HG02763 (cell line): ENCODE measurements at regions not wholly inside any gene's neighbourhood (a gene's known extent, or its start where the extent isn't known, plus 50 kb on each side); places are given as distances from the start of the nearest gene placed in this dataset.

ENCODE experiments used
- ATAC-seq: cut with Tn5 transposase; IDR thresholded peaks from one replicate; pipeline ENCODE4 v1.9.1; 2021; ENCODE audit warnings: mild to moderate bottlenecking, moderate library complexity; ENCODE audit not compliant: unreplicated experiment

DNA sequence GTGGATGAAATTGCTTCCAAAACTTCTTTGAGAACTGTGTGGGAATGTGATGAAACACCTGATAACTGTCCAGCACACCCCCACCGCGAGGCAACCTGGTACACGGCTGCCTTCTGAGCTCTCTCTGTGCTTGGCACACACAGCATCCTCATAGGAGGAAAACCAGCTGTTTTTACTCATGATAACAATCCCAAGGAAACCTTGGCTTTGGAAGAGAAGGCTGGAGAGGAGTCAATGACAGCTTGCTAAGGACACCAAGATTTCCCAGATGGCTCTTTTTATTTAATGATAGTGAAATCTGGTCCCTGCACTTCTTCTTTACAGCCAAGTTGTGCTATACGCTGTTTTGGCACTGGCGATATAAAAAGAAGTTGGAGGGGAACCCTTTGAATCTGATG lies 232.5 kb upstream of the FN1 start:
- no peak for ATAC-seq

DNA sequence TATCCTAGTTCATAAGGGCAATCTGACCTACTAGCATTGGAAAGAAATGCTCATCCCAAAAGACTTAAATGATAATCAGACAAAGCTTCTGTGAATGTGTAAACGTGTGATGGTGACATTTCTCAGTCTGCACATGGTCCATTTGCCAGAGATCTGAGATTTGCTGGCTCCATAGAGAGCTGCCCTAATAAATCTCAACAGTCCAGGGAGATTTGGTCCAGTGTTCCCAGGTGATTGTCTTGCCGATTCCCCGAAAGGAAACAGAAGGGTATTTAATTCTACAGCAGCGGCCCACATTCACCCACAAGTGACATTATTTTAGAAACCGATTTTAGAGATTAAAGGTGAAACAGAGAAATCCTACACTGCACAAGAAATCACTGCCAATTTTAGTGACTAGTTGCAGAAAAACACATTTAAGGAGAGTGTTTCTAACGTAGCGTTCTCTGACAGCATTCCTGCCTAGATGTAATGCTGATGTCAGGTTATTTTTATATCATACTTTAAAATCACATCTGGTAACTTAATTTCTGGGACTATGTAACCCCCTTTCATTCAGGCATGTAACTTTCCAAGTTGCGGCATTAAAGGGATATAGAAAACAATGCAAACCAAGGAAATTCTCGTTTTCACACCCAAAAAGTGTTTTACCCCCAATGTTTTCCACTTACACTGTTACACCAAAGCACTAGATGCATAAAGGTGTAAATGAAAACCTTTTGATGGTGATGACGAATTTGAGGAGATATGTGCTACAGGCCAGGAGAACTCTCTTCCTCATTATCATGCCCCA lies 231.9 kb upstream of the FN1 start:
- ATAC-seq: no peak

DNA sequence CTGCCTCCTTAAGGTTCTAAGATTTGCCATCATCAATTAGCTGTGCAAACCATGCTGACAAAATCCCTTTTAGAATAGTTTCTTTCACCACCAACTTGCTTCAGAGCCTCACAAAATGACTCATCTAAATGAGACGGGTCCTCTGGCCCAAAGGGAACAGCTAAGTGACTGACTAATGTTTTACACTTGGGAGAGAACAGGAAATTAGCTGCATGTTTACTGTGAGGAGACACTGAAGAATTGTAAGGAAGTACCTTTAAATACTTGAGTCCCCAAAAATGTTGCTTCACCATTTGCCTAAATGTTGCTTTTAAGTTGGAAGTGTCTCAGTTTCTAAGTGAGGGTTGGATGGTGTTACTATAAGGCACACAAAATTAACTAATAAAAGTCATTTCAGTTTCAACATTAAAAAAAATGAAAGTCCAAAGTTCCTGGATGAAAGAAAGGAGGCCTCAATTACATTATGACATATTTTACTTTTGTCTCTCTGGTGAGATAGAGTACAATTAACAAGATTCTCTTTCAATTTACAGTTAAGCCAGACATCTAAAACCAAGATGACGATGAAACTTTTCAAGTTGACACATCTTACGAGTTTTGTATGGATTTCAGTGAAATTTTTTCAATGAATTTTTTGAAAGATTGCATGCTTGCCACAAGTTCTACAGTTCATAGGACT lies 229.1 kb upstream of the FN1 start:
- no peak for ATAC-seq

DNA sequence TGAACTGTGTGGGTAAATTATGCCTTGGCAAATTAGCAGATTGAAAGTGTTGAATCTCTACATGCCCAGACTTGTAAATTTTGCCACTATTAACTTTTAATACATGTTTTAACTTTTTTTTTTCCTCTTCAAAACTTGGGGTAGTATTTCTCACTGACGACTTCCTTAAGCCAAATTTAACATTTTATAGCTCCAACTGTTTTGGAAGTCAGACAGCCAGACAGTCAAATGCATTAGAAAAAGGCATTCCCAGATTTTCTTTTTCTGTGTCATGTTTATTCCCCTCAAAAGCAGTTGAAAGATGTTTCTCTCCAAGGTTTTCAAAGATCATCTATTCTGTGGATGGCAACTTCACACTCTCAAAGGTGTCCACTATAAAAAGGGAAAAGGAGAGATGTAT lies 226.8 kb upstream of the FN1 start:
- no peak for ATAC-seq

DNA sequence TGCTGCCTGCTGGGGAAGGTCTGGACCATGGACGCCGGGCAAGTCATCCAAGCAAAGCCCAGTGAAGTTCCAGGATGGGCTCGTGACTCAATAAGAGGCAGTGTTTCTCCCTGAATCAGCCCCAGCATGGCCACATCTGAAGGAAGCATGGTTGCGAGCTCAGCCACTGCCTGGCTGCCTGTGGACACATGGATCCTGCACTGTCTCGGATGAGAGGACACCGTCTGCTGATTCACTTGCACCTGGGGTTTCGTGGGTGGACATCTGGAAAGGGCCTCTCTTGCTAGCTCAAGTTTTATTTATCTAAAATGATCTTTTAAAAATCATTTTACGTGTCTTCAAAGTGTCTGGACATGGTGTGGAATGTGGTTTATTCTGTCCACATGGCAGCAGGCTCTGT lies 224.8 kb upstream of the FN1 start:
- no peak for ATAC-seq

DNA sequence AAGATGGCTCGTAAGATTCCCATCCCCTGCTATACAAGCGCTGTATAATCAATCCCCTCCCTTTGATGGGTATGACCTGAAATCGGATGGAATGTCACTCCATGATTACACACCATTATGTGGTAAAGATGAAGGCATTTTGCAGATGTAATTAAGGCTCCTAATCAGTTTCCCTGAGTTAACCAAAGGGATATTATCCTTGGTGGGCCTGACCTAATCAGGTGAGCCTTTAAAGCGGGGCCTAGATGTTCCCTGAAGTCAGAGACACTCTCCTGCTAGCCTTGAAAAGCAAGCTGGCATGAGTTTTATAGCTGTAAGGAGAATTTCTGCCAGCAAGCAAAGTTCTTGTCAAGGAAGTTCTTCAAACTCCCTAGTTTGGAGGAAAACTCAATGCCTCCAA lies 223.8 kb upstream of the FN1 start:
- ATAC-seq: no peak

DNA sequence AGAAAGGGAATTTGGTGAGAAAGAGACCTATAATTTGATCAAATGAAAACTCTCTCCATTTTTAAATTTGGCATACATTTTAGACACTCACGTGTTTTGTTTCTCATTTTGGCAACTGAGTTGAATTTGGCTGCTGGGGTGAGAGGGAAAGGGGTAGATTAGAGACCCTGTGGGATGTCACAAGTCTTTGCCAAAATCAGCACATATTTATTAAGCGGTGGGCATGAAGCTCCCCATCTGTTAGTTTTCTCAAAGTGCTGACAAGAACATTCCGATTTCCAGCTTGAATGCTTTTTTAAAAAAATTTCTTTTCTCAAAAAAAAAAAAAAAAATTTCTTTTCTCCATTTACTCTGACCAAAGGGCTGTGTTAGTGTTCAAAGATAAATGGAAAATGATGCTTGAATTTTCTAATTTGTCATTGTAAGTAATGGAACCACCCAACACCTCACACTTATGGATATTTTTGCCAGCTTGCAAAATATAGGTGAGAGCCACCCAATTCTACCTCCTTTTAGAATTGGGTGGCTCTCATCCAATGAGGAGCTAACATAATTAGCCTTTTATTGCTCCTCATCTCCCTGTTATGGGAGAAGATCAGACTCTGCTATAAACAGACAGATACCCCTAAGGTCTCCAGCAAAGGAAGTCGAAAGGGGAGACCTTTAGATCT lies 222.9 kb upstream of the FN1 start:
- no peak for ATAC-seq

DNA sequence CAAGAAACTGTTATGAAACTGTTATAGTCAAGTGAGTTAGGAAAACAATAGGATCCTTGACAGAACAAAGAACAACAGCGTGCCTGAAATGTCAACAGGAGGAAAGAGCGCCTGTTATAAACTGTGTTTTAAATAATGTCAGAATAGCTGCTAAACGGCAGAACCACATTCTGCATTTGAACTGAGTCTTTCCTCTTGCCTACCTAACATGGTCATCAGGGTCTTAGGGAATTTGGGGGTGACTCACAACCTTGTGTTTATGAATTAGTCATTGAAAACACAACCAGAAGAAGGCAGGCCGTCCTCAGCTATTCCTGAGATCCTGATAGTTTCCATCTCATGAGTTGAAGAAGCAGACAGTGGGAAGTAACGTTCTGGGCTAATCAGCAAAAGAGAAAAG lies 222.0 kb upstream of the FN1 start:
- no peak for ATAC-seq

DNA sequence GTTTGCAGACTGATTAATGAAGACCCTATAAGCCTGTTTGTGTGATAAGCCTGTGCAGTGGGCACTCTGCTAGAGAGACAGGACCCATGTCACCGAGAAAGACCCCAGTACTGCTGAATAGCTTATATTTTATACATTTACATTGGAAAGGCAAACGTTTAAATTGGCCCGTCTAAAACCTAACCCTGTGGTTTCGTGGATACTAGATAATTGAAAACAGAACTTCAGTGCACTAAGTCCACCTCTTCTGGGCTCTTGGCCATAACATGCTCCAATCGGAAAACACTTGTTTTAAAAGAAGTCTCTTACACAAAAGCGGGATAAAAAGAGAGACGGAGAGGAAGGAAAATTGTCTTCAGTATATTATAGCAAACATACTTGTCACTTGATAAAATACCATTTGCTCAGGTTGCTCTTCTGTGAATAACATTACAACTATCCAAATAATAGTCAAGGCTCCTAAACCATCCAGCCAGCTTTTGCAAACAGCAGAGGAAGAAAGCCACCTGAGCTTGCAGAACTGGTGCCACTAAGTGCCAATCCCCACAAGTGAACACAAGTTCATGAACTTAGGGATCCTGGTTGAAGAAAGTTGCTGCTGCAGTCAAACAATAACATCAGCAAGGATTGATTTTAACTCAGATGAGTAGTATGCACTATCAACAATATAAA lies 218.4 kb upstream of the FN1 start:
- ATAC-seq: no peak

DNA sequence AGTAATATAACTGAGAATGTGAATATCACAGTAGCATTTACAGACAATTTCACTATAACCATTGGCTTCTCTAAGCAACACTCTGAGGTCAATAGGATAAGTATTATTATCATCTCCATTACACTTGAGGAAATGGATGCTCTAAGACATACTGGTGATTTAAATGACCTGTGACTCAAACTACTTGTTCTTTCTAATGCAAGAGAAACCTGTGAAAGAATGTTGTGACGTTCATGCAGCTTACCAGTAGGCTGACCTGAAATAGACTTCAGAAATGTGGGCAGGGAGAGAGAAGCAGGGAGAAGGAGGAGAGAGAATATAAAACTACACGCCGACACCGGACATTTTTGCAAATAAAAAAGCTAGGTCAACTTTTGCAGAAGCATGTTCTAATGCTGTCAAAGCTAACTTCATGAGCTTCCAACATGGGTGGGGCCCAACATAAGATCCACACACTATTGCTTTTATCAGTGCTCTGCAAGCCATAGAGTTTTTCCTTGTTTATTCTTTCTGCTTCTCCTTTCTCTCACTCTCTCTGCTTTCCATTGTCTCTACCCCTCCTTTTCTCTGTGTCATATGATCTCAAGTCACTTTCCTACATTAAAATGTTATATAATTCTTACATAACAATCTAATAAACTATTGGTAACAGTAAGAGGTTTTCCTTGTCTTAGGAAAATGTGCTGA lies 217.6 kb upstream of the FN1 start:
- no peak for ATAC-seq

DNA sequence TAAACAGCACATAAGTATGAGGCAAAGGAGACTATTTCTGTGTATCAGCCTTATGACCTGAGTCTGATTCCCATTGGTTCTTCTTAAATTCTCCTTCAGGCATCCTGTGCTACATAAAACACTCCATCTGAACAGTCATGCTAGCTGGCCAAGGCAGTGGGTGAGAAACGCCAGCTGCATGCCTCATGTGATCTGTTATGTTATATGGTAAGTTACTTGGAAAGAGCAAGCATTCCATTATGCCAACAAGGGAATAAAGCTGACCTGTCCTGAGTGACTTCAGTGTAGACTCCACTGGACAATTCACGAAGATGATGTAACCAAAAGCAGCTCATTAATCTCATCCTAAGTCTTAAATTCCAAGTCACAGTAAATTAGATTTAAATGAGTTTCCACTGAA lies 216.5 kb upstream of the FN1 start:
- no peak for ATAC-seq

DNA sequence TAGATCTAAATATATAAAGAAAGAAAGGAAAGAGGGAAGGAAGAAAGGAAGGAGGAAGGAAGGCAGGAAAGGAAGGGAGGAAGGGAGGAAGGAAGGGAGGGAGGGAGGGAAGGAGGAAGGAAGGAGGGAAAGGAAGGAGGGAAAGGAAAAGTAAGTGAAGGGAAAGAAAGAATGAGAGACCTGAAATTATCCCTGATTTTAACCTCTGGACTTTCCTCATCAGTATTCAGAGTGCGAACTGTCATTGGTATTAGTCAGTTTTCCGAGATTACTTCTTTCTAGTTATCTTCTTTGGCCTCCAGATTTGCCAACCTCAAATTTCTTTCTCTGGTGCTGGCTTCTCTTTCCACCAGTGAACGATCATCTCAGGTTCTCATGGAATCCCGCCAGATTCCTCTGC lies 215.5 kb upstream of the FN1 start:
- no peak for ATAC-seq

DNA sequence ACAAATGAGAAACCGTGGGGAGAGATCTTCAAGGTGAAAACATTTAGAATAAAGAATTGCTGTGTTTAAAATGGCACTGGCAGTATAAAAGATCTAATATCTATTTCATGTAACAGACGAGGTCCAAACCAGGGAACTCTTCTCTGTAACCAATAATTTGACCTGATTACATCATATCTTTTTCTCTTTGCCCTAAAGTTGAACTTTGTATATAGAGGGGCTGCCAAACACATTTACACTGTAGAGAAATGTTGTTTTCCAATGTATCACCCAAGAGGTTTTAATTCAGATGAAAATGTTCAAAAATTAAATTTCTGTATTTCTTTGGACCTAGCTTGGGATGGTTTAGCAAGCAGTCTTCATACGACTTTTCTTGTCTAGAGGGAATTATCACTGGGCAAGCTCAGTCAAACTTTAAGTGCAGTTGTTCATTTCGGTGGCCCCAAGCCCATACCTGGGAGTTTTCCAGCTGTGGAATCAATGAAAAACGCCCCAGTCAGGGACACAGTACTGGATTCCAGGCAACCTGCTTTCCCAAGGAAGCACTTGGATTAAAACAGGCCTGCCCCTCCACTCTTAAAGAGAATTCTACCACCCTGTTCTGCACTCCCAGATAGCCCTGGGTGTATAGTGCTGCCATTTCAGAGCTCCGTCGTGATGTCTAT lies 208.5 kb upstream of the FN1 start:
- no peak for ATAC-seq

DNA sequence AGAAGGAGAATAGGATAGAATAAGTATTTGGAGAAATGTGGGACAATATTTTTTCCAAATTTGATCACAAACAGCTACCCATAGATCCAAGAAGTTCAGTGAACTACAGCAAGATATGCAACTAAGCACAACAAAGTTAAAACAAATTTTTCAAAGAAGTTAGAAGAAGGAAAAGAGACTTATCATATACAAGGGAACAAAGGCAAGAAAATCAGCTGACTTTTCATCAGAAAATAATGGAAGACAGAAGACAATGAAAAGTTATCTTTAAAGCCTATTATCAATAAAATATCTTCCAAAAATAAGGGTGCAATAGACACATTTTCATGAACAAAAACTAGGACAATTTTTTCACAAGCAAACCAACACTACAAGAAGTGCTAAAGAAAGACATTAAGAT lies 202.8 kb upstream of the FN1 start:
- no peak for ATAC-seq

DNA sequence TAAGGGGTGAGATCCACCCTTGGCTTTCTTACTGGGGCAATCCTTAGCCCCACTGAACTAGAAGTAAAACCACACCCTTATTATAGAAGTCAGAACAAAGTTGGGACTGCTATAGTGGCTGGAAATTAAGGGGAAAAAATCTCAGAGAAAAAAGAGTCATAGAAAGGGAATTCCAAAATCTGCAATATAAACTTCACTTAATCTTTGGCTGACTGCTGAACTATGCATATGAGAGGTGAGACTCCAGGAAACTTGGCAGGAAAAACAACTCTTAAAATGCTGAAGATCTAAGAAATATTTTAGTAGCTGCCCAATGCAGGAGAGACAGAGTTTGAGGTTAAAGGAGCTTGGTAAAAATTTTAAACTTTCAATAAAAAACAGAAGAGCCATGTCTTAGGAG lies 201.8 kb upstream of the FN1 start:
- no peak for ATAC-seq

DNA sequence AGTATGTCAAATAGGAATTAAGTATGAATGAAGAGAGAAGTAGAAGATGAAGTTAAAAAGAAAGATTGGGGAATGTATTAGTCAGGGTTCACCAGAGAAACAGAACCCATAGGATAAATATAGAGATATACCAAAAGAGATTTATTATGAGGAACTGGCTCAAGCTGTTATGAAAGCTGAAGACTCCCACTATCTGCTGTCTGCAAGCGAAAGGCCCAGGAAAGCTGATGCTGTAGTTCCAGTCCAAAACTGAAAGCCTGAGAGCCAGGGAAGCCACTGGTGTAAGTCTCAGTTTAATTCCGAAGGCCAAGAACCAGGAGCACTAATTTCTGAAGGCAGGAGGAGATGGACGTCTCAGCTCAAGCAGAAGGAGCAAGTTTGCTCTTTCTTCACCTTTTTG lies 200.9 kb upstream of the FN1 start:
- no peak for ATAC-seq

DNA sequence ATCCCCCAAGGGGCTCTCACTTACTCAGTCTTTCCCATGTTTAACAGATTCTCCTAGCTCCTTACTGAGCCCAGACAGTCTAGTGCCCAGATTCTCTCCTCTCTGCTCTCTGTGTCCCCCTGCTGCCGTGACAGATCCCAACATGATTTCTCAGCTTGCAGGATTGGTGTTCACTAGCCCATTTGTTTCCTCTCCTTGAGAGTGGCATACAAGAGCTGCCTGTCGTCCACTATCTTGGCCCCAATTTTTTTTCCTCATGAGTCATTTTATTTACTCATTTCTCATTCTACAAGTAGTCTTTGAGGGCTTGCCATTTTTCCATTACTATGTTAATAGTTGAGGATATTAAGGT lies 199.9 kb upstream of the FN1 start:
- ATAC-seq: no peak

DNA sequence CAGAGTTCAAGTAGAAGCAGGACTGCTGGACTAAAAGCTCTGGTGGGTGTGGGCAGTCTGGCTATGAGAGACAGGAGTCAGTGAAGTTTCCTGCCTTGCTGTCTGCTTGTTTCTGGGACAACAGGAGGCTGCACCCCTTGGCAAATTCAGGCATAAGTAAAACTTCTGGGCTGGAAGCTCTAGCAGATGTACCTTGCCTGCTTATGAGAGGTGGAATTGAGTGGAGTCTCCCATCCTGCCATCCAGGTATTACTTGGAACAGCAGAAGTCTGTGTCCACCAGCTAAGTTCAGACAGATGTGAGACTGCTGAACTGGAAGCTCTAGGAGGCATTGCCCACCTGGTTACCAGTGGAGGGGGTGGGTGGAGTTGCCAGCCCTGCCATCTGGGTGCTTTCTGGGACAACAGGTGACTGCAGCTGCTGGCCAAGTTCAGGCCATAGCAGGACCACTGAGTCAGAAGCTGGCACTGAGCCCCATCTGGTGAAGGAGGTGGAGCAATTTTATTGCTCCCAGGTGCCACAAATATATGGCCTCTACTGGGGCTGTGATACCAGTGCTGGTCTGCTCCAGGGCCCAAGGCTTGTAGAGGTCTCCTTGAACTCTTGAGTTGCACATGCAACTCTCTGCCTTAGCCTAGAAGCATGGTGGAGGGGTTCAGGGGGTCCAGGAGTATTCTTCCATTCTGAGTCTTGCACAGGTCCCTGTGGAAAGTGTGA lies 199.4 kb upstream of the FN1 start:
- ATAC-seq: no peak

DNA sequence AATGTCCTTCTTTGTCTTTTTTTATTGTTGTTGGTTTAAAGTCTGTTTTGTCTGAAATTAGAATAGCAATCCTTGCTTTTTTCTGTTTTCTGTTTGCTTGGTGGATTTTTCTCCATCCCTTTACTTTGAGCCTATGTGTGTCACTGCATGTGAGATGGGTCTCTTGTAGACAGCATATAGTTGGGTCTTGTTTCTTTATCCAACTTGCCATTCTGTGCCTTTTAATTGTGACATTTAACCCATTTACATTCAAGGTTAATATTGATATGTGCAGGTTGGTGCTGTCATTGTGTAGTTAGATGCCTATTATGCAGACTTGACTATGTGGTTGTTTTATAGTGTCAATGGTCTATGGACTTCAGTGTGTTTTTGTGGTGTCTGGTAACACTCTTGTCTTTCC lies 197.5 kb upstream of the FN1 start:
- no peak for ATAC-seq

DNA sequence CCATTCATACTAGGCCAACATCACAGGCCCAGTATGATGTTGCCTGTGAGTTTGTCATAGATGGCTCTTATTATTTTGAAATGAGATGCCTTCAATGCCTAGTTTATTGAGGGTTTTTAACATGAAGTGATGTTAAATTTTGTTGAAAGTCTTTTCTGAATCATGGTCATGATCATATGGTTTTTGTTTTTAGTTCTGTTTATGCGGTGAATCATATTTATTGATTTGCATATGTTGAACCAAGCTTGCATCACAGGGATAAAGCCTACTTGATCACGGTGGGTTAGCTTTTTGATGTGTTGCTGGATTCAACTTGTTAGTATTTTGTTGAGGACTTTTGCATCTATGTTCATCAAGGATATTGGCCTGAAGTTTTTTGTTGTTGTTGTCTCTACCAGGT lies 195.8 kb upstream of the FN1 start:
- no peak for ATAC-seq
